Activated CD8-positive, alpha-beta memory T cell treated with anti-CD3 and anti-CD28 coated beads for 48 hours (primary cell): ENCODE measurements at regions not wholly inside any gene's neighbourhood (a gene's known extent, or its start where the extent isn't known, plus 50 kb on each side); places are given as distances from the start of the nearest gene placed in this dataset.

Source experiments
- DNase-seq, 3 experiments: peaks; one replicate each; pipeline ENCODE4 v3.0.0-alpha.2; 2020; ENCODE audit warnings: low read depth in 2 of 3, low spot score in 2 of 3

DNA sequence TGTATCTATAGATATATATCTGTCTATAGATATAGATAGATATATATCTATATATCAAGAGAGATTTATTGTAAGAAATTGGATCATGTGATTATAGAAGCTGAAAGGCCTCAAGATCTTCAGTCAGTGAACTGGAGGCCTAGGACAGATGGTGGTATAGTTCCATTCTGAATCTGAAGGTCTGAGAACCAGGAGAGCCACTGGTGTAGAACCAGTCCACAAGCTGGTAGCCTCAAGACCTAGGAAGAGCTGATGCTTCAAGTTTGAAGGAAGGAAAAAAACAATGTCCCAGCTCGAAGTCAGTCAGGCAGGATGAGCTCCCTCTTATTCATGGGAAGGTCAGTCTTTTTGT lies 213.2 kb upstream of the JUN start:
- DNase-seq: no peak

DNA sequence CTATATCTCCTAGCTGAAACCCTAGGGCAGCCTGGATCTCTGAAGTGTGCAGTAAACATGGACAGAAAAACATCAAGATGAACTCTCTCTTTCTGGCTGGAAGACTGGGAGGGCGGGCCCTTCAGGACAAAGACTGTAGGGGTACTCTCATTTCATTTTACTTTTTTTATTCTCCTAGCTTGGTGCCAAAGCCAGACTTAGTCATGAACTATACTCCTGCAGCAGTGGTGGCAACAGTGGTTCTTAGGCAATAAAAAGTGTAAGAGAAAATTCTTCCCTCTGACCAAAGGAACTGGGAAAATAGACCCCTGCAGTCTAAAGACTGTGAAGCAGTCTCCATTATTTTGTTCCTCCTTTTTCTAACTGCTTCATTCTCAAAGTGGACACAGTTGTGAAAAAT lies 213.8 kb upstream of the JUN start:
- no peak for DNase-seq

DNA sequence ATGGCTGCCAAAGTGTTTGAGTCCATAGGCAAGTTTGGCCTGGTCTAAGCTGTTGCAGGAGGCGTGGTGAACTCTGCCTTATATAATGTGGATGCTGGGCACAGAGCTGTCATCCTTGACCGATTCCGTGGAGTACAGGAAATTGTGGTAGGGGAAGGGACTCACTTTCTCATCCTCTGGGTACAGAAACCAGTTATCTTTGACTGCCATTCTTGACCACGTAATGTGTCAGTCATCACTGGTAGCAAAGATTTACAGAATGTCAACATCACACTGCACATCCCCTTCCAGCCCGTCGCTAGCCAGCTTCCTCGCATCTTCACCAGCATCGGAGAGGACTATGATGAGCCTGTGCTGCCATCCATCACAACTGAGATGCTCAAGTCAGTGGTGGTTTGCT lies 215.8 kb upstream of the JUN start:
- no peak for DNase-seq

DNA sequence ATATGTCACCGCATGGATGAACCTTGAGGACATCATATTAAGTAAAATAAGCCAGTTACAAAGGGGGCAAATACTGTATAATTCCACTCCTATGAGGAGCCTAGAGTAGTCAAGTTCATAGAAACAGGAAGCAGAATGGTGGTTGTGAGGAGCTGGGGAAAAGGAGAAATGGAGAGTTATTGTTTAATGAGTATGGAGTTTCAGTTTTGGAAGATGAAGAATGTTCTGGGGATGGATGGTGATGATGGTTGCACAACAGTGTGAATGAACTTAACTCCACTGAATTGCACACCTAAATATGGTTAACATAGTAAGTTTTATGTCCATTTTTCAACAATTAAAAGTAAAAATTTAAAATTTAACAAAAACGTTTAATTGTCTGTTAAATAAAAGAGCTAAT lies 220.9 kb upstream of the JUN start:
- DNase-seq: no peak

DNA sequence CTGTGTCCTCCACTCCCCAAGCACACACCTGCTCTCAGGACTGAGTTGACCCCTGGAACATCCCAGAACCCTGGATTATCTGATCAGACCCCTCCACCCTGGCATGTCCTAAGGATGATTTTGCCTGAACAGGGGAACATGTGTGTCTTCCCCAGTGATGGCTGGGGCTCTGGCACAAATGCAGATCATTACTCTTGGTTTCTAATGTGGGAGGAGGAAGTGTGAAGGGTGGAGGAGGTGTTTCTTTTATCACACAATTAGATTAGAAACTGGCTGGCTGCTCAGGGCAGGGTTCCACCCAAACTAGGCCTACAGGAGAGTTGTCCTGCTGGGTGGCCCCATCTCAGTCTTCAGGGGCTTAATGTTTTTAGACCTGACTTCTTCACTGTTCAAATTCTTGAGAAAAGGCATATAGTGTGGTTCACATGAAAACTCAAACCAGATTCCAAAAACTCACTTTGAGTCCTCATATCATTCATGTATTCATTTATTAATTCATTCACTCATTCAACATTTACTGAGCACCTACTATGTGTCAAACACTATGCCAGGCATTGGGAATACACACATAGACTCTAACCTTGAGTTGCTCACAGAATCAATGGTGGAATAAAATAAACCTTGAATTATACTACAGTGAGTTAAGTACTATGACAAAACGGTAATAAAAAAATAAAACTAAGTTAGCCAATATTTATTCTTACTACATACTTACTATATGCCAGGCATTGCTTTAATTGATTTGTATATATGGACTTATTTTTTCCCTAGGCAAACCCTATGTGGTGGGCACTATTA lies 221.8 kb upstream of the JUN start:
- DNase-seq: no peak

GRCh38 chr1:59006289-59006658 lies 222.4 kb upstream of the JUN start:
- no peak for DNase-seq

DNA sequence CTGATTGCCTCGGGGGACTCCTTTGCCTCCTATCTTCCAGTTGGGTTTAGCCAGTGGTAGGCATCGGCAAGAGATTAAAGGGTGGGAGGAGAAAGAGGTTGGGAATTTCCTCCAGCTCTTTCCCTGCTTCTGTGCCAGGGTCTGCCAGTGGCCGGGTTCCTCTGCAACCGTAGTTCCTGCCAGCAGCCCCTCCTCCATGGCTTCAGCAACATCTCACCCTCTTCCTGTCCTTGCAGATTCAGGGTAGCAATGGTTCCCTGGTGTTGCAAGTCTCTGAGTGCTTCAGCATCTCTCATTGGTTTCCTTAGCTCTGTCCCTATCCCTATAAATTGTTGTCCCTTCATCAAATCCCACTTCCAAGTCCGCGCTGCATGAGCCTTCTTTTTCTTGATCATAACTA lies 223.1 kb upstream of the JUN start:
- no peak for DNase-seq

GRCh38 chr1:59007429-59007819 lies 223.6 kb upstream of the JUN start:
- no peak for DNase-seq

DNA sequence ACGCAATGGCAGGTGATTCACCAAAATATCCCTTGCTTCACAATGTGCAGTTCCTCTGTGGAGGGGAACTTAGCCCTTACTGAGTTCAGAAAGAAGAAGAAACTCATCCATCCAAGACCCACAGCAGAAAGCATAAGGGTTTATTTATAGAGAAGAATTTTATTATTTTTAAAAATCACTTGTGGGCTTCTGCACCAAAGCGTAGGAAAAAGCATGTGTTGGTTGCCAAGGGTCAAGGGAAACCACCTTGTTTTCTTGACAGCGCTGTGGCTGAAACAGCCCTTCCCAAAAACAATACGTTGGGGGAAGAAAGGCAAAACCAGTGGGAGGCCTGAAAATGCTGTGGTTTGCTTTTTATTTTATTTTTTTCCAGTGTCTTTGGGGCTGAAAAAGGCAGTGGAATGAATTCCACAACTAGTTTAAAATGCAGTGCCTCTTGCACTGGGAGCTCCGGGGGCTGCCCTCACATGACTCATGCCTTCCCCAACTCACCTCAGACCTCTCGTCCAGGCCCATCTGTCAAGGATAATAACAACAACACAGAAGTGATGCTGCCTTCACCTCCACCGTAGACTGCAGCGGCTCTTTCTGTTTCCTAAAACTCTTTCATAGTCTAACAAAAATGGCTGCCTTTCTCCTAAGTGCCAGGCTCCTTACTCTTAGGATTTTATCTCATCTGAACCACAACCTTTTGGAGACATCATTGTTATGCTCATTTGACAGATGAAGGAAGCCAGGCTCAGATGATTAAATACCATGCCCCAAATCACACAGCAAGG lies 224.2 kb upstream of the JUN start:
- DNase-seq: no peak

DNA sequence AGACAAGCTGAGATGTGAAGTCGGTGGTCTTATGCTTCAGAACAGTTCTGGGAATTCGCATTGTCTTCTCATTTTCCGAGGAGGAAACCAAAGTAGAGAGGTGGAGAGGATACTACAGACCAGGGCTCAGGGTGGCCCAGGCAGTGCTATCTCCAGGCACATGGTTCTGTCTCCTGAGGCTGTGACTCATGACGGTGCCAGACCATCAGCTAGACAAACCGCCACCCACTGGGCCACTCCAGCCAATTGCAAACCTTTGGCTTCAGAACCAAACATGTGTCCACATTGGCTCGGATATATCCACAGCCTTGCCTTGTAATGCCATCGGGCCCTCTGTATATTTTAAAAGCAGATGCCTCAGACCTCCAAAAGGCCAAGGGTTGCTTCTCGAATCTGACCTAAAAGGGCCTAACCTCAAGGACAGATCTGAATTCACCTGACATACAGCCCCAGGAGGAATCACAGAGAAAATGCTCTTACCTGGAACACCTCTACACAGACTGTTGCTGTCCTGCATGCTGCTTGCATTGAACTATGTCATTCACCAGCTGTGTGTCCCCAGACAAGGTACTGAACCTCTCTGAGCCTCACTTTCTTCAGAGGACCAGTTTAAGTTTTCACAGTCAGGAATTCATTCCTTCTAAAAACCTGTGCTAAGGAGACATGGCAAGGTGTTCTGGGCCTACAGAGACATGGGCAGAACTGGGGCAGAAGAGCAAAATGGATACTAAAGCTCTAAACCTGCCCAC lies 224.9 kb upstream of the JUN start:
- no peak for DNase-seq

GRCh38 chr1:59011663-59012062 lies 227.8 kb upstream of the JUN start:
- no peak for DNase-seq

- no peak for DNase-seq
Measured at GRCh38 chr1:59012378-59012777, 228.5 kb upstream of the JUN start.

DNA sequence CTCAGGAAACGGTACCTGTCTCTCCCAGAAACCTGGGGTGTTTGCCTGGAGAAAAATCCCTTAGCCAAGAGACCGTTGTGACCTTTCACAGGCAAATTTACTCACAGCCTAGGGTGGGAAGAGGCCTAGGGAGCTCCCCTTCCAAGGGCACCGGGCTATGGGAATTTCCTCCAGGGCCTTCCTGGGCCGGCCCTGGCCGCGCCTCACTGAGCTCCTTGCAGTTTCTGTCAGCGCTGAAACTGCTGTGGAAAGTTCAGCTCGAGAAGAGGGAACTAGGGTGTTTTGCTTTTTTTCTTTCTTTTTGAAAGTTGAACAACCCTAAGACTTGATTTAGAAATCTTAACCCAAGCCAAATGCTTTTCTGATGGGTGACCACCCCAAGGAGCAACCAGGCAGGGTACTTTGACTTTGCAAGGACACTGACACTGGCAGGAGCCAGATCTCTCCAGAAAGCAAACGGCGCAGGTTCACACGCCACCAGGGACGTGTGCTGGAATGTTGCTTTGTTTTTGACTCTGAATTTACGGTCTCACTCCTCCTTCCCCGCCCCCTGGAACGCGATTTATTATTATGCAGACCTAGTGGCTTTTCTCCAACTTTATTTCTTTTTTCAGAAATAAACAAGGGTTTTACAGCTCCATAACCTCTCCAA lies 229.6 kb upstream of the JUN start:
- DNase-seq: no peak

DNA sequence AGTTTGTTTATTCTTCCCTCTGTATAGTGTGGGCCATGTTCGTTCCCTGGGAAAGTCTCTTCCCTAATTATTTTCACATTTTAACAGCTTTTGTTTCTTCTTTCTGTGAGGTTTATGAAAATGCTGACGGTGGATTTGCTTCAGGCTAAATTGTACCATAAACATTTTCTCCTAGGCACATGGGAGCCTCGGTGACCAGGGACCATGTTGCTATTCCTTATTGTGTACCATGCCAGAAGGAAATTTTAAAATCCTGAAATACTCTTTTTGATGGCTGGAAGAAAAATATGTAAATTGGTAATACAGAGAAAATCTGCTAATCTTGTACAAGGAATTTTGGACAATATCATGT lies 230.1 kb upstream of the JUN start:
- no peak for DNase-seq

GRCh38 chr1:59014827-59015226 lies 231.0 kb upstream of the JUN start:
- DNase-seq: no peak

DNA sequence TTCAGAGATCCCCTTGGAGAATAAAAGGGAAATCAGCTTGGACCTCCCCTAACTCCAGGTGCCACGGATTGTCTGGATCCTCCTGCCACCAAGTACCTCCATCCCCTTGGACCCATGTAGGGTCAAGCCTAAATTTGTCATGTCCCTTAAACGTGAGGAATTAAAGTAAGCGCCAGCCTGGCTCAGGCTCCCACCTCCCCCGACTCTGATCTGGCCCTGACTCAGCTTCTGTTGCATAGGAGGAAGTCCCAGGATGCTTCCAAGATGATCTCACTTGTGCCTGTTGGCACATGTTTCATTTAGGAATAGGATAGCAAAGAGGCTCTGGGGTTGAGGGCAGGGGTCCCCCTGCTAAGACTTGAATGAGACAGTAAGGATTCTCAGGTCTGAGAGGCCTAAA lies 231.9 kb upstream of the JUN start:
- DNase-seq: no peak

DNA sequence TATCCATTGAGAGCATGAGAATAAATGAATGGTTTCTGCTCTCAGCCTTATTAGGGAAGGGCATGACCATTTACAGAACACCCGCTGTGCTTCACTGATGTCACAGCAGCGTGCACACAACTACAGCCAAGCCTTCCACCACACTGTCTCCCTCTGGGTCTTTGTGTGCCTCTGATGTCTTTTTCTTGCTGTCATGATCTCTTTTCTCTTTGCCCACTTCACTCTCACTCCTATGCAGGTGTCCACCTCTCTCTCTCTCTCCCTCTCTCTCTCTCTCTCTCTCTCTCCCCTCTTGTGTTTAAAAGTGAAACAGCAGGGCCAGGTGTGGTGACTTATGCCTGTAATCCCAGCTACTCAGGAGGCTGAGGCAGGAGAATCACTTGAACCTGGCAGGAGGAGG lies 232.5 kb upstream of the JUN start:
- no peak for DNase-seq

- no peak for DNase-seq
Measured at GRCh38 chr1:59017501-59018231, 233.8 kb upstream of the JUN start.

DNA sequence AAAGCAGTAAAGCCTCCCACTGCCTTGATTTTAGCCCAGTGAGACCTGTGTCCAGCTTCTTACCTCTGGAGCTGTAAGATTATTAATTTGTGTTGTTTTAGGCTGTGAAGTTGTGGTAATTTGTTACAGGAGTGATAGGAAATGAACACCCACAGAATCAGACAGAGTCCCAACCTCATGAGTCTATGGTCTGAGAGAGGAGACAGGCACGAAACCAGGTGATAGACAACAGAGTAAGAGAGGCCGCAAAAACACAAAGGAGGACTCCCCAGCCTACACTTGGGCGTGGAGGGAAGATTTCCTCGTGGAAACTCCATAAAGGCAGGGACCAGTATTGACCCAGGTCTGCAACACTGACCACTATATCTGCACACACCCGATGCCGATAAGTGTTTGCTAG lies 234.6 kb upstream of the JUN start:
- DNase-seq: no peak

GRCh38 chr1:59018860-59019259 lies 235.0 kb upstream of the JUN start:
- DNase-seq: no peak
